Keratinocyte (primary cell): ENCODE measurements at regions not wholly inside any gene's neighbourhood (a gene's known extent, or its start where the extent isn't known, plus 50 kb on each side); places are given as distances from the start of the nearest gene placed in this dataset.
"Not testable (repeated sequence)": the region's sequence is repeated elsewhere in the genome, so short reads cannot be mapped to it uniquely, and the experiment has no call there.

Source experiments
- CTCF ChIP-seq, 3 experiments: IDR thresholded peaks in 1 of 3; conservative IDR thresholded peaks in 1 of 3; optimal IDR thresholded peaks in 1 of 3; 2 replicates in 2 of 3; 3 replicates in 1 of 3; pipeline versions ENCODE3 to v1.5.1; 2011; ENCODE audit warnings: low read length in 3 of 3, mild to moderate bottlenecking in 3 of 3, moderate library complexity in 2 of 3, control low read depth in 1 of 3, inconsistent platforms in 1 of 3; ENCODE audit not compliant: insufficient read depth in 2 of 3; ENCODE audit errors: extremely low read depth in 1 of 3
- EZH2 ChIP-seq: IDR thresholded peaks from one replicate; pipeline ENCODE4 v1.6.1; 2012; ENCODE audit warnings: inconsistent platforms, mild to moderate bottlenecking, low read length, moderate library complexity

GRCh38 chr15:24107524-24107923 lies 420.4 kb upstream of the NDN start:
- not testable (repeated sequence) for TF ChIP-seq CTCF (optimal IDR thresholded peaks at IDR 0.05 in 1 of 3, IDR thresholded peaks at IDR 0.05 in 1 of 3, conservative IDR thresholded peaks at IDR 0.05 in 1 of 3; ENCODE audit: extremely low read depth in 1 of 3, insufficient read depth in 2 of 3, low read length in 3 of 3); EZH2
